Activated CD8-positive, alpha-beta T cell treated with anti-CD3 and anti-CD28 coated beads for 36 hours (primary cell): ENCODE measurements at regions not wholly inside any gene's neighbourhood (a gene's known extent, or its start where the extent isn't known, plus 50 kb on each side); places are given as distances from the start of the nearest gene placed in this dataset.

Experiments
- ATAC-seq: fragments of 200-7000 bp; cut with Tn5 transposase; one replicate; pipeline ENCODE4 v1.10.0; 2021; ENCODE audit warnings: mild to moderate bottlenecking, moderate library complexity
- CTCF ChIA-PET: fragments of 350-600 bp; sonication (Branson Sonifier 250); formaldehyde crosslinking; loops from one replicate; lab custom pipeline; 2021; ENCODE audit warnings: antibody characterized with exemption; lab: Charles Lee
- POLR2A ChIA-PET: fragments of 350-600 bp; sonication (Branson Sonifier 250); formaldehyde crosslinking; loops from one replicate; lab custom pipeline; 2021; ENCODE audit warnings: antibody characterized with exemption; lab: Charles Lee
- DNase-seq: peaks from one replicate; pipeline ENCODE4 v3.0.0-alpha.2; 2020
- H3K27ac Mint-ChIP-seq: one replicate; pipeline ENCODE4 v1.8.0; 2021; ENCODE audit warnings: mild to moderate bottlenecking, mixed read lengths
- H3K27me3 Mint-ChIP-seq: one replicate; pipeline ENCODE4 v1.8.0; 2021; ENCODE audit warnings: mixed read lengths
- H3K36me3 Mint-ChIP-seq: one replicate; pipeline ENCODE4 v1.8.0; 2021; ENCODE audit warnings: low read depth, mixed read lengths
- H3K4me1 Mint-ChIP-seq: one replicate; pipeline ENCODE4 v1.8.0; 2021; ENCODE audit warnings: low read depth, mixed read lengths
- H3K4me3 Mint-ChIP-seq: one replicate; pipeline ENCODE4 v1.8.0; 2021; ENCODE audit warnings: mild to moderate bottlenecking, moderate library complexity, mixed read lengths
- H3K9me3 Mint-ChIP-seq: one replicate; pipeline ENCODE4 v1.8.0; 2021; ENCODE audit warnings: mixed read lengths
- intact Hi-C: fragments of 100-400 bp; cut with micrococcal nuclease; formaldehyde crosslinking; loops from one replicate; pipeline ENCODE4 v1.10.0; 2022
- TF ChIP-seq, protein P1 (sequence below): fragments of 200-600 bp; IDR thresholded peaks from one replicate; pipeline ENCODE4 v1.8.0; 2022; ENCODE audit warnings: antibody characterized with exemption, mild to moderate bottlenecking

DNA sequence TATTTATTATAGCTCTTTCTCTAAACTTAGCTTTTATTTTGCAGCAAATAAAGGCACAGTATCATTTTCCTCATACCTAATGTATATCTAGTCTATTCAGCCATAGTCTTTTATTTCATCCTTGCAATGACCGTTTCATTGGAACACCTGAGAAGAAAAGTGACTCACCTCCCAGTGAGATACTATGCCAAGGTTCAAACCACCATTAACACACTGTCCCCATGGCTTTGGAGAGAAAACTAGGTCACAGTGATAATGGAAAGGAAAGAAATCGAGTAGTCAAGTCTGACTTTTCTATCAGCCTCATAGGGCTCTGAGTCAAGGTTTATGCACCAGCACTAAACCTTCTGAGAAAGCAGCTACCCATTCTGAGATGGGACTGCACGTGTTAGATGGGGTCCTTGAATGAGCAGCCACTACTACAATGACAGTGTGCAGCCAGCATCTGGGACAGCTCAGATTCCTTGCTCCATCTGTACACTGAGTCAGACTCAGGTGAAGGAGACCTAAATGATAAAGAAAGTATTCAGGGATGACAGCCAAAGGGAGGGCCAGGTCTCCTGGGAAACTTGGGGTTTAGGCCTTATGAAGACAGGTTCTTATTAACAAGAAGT is 971.1 kb upstream of the ACVR2A start:
- intact Hi-C loops, result no loop called here
- H3K4me3 Mint-ChIP-seq, result no peak overlapping the region
- no peak for DNase-seq
- TF ChIP-seq, protein P1, sequence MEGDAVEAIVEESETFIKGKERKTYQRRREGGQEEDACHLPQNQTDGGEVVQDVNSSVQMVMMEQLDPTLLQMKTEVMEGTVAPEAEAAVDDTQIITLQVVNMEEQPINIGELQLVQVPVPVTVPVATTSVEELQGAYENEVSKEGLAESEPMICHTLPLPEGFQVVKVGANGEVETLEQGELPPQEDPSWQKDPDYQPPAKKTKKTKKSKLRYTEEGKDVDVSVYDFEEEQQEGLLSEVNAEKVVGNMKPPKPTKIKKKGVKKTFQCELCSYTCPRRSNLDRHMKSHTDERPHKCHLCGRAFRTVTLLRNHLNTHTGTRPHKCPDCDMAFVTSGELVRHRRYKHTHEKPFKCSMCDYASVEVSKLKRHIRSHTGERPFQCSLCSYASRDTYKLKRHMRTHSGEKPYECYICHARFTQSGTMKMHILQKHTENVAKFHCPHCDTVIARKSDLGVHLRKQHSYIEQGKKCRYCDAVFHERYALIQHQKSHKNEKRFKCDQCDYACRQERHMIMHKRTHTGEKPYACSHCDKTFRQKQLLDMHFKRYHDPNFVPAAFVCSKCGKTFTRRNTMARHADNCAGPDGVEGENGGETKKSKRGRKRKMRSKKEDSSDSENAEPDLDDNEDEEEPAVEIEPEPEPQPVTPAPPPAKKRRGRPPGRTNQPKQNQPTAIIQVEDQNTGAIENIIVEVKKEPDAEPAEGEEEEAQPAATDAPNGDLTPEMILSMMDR, result no peak
- H3K9me3 Mint-ChIP-seq, result no peaks in the 10 kb centered on the region
- ATAC-seq, result no peak
- ChIA-PET CTCF (no interaction called here), POLR2A (no interaction called here)
- H3K27ac Mint-ChIP-seq, result no peak overlapping the region
- H3K36me3 Mint-ChIP-seq, result no peaks in the 10 kb centered on the region
- H3K27me3 Mint-ChIP-seq, result no peaks in the 10 kb centered on the region
- H3K4me1 Mint-ChIP-seq, result no peaks in the 10 kb centered on the region

DNA sequence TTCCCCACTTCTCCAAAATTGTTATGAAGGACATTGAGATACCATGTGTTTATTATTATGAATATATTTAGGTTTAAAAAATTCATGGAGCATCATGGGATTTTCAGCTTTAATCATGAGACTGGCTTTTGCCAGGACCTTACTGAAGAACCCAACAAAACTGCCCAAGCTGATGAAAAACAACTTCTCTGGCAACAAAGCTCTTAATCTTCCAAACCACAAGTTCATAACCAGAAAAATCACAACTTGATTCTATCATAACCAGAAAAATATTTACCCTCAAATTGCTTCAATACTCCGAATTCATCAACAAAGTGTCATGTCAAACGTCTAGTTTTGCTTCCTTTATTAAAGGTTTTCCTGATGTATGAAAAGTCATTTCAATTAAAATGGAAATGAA is 971.8 kb upstream of the ACVR2A start:
- H3K4me1 Mint-ChIP-seq, result no peaks in the 10 kb centered on the region
- no peak overlapping the region for H3K4me3 Mint-ChIP-seq
- POLR2A ChIA-PET, result no interaction called here
- TF ChIP-seq, protein P1, result no peak
- H3K27ac Mint-ChIP-seq, result no peak overlapping the region
- no peaks in the 10 kb centered on the region for H3K9me3 Mint-ChIP-seq
- ATAC-seq (no peak), DNase-seq (no peak)
- CTCF ChIA-PET, result no interaction called here
- intact Hi-C loops, result no loop called here
- H3K27me3 Mint-ChIP-seq, result no peaks in the 10 kb centered on the region
- no peaks in the 10 kb centered on the region for H3K36me3 Mint-ChIP-seq

DNA sequence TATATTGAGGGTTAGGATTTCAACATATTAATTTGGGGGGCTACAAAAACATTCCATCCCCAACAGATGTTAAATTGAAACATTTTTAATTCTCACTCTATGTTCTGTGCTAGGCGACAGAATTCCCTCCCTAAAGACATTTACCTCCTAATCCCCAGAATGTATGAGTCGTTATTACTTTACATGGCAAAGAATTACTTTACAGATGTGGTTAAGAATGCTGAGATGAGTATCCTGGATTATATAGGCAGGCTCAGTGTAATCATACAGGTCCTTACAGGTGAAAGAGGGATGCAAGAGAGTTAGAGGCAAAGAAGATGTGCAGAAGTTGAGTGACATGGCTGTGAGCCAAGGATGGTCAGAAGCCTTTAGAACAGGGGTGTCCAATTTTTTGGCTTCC is 974.1 kb upstream of the ACVR2A start:
- Mint-ChIP-seq H3K27me3 (no peaks in the 10 kb centered on the region), H3K27ac (no peak overlapping the region), H3K9me3 (no peaks in the 10 kb centered on the region), H3K4me1 (no peaks in the 10 kb centered on the region), H3K36me3 (no peaks in the 10 kb centered on the region), H3K4me3 (no peak overlapping the region)
- intact Hi-C loops, result no loop called here
- DNase-seq, result no peak
- TF ChIP-seq, protein P1, result no peak
- ChIA-PET POLR2A (no interaction called here), CTCF (no interaction called here)
- ATAC-seq, result no peak

DNA sequence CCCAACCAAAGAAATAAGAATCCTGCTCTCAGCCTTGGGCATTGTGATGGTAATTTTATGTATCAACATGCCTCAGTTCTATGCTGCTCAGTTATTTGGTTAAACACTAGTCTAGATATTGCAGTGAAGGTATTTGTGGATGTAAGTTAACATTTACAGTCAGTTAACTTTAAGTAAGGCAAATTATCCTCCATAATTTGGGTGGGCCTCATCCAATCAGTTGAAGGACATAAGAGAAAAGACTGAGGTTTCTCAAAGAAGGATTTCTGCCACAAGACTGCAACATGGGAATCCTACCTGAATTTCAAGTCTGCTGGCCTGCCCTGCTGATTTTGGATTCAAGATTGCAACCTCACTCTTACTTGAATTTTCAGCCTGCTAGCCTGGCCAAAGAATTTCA is 975.5 kb upstream of the ACVR2A start:
- ChIA-PET CTCF (no interaction called here), POLR2A (no interaction called here)
- no peaks in the 10 kb centered on the region for H3K27me3 Mint-ChIP-seq
- peaks cover 3% of the 10 kb centered on the region for H3K9me3 Mint-ChIP-seq
- H3K27ac Mint-ChIP-seq, result no peak overlapping the region
- H3K36me3 Mint-ChIP-seq, result no peaks in the 10 kb centered on the region
- ATAC-seq (no peak), DNase-seq (no peak)
- no peaks in the 10 kb centered on the region for H3K4me1 Mint-ChIP-seq
- intact Hi-C loops, result no loop called here
- no peak overlapping the region for H3K4me3 Mint-ChIP-seq
- TF ChIP-seq, protein P1, result no peak

DNA sequence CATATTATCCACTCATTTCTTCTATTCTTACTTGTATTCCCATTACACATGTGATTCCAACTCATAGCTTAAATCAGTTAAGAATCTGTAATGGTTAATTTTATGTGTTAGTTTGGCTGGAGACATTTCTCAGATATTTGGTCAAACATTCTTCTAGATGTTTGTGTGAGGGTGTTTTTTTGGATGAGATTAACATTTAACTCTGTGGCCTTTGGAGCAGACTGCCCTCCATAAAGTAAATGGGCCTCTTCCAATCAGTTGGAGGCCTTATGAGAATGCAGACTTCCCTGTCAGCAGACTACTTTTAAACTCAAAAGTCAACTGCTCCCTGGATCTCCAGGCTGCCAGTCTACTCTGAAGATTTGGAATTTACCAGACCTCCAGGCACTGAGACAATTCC is 976.8 kb upstream of the ACVR2A start:
- ATAC-seq (no peak), DNase-seq (no peak)
- Mint-ChIP-seq H3K27ac (no peak overlapping the region), H3K36me3 (no peaks in the 10 kb centered on the region), H3K4me1 (no peaks in the 10 kb centered on the region), H3K9me3 (peaks cover 3% of the 10 kb centered on the region), H3K27me3 (no peaks in the 10 kb centered on the region), H3K4me3 (no peak overlapping the region)
- TF ChIP-seq, protein P1, result no peak
- ChIA-PET POLR2A (no interaction called here), CTCF (no interaction called here)
- intact Hi-C loops, result no loop called here
